HUES48 (cell line): ENCODE measurements at regions not wholly inside any gene's neighbourhood (a gene's known extent, or its start where the extent isn't known, plus 50 kb on each side); places are given as distances from the start of the nearest gene placed in this dataset.

ENCODE experiments used
- H3K27ac ChIP-seq: one replicate; pipeline ENCODE4 v1.7.0; 2013; ENCODE audit warnings: low read depth, low read length, inconsistent platforms
- H3K27me3 ChIP-seq: 2 replicates; pipeline ENCODE4 v1.6.1; 2013; ENCODE audit warnings: mild to moderate bottlenecking, low read length; ENCODE audit not compliant: control insufficient read depth, insufficient read depth
- H3K36me3 ChIP-seq: 2 replicates; pipeline ENCODE4 v1.6.1; 2013; ENCODE audit warnings: low read length; ENCODE audit not compliant: control insufficient read depth, insufficient read depth
- H3K4me1 ChIP-seq: 2 replicates; pipeline ENCODE4 v1.6.1; 2013; ENCODE audit warnings: mild to moderate bottlenecking, low read length; ENCODE audit not compliant: control insufficient read depth, insufficient read depth
- H3K4me3 ChIP-seq: 2 replicates; pipeline ENCODE4 v1.5.1; 2013; ENCODE audit warnings: mild to moderate bottlenecking, low read depth, low read length
- H3K9ac ChIP-seq: 2 replicates; pipeline ENCODE4 v1.6.1; 2013; ENCODE audit warnings: mild to moderate bottlenecking, low read depth, low read length, moderate library complexity
- H3K9me3 ChIP-seq: 2 replicates; pipeline ENCODE4 v1.6.1; 2013; ENCODE audit warnings: low read length; ENCODE audit not compliant: control insufficient read depth, insufficient read depth

GRCh38 chr3:188090620-188091309 is 63.2 kb upstream of the LPP start:
- H3K9ac ChIP-seq = no peak overlapping the region
- H3K36me3 ChIP-seq = no peaks in the 10 kb centered on the region
- no peak overlapping the region for H3K4me3 ChIP-seq
- no peak overlapping the region for H3K27ac ChIP-seq
- no peaks in the 10 kb centered on the region for H3K27me3 ChIP-seq
- H3K4me1 ChIP-seq = no peaks in the 10 kb centered on the region
- H3K9me3 ChIP-seq = no peaks in the 10 kb centered on the region

- H3K9ac ChIP-seq = no peak overlapping the region
- H3K9me3 ChIP-seq = no peaks in the 10 kb centered on the region
- H3K27me3 ChIP-seq = no peaks in the 10 kb centered on the region
- H3K27ac ChIP-seq = no peak overlapping the region
- no peak overlapping the region for H3K4me3 ChIP-seq
- H3K4me1 ChIP-seq = no peaks in the 10 kb centered on the region
- no peaks in the 10 kb centered on the region for H3K36me3 ChIP-seq
These were observed 62.2 kb upstream of the LPP start for GRCh38 chr3:188091746-188092145.

DNA sequence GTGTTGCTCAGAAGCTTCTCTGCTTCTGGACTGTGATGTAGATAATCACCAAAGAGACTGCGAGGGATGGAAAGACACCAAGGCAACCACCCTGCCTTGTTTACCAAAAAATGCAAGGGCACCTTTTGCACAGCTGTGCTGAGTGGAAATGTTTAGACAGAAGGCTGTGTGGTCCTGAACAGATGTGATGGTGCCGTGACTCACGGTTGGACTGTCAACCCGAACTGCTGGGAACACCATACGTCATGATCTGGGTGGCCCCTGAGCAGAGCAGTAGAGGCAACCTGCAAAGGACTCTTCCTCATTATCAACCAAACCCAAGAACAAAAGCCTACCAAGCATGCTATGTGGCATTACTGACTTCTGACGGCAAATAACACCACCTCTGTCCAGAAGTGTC is 61.3 kb upstream of the LPP start:
- H3K36me3 ChIP-seq = no peaks in the 10 kb centered on the region
- H3K4me3 ChIP-seq = no peak overlapping the region
- no peaks in the 10 kb centered on the region for H3K4me1 ChIP-seq
- no peak overlapping the region for H3K27ac ChIP-seq
- H3K9me3 ChIP-seq = no peaks in the 10 kb centered on the region
- H3K9ac ChIP-seq = no peak overlapping the region
- H3K27me3 ChIP-seq = no peaks in the 10 kb centered on the region

DNA sequence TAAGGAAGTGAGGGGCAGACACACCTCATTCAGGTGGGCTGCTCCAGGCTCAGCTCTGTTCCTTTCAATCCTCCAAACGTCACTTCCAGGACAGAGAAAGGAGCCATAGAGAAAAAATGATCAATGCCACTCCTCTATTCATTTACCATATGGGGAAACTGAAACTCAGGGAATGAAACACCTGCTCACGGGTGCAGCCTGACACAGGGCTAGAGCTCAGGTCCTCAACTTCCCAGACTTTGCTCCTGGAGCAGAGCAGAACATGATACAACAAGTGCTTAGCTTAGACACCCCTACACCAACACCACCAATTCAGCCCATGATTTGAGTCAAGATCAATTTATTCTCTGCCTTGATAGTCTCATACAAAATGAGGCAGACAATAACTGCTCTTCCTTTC is 58.5 kb upstream of the LPP start:
- no peaks in the 10 kb centered on the region for H3K9me3 ChIP-seq
- H3K4me1 ChIP-seq = no peaks in the 10 kb centered on the region
- H3K9ac ChIP-seq = no peak overlapping the region
- no peaks in the 10 kb centered on the region for H3K36me3 ChIP-seq
- H3K4me3 ChIP-seq = no peak overlapping the region
- no peak overlapping the region for H3K27ac ChIP-seq
- H3K27me3 ChIP-seq = no peaks in the 10 kb centered on the region

GRCh38 chr3:188097791-188098190 is 56.2 kb upstream of the LPP start:
- H3K27ac ChIP-seq = no peak overlapping the region
- no peaks in the 10 kb centered on the region for H3K9me3 ChIP-seq
- H3K9ac ChIP-seq = no peak overlapping the region
- H3K36me3 ChIP-seq = no peaks in the 10 kb centered on the region
- H3K27me3 ChIP-seq = no peaks in the 10 kb centered on the region
- no peaks in the 10 kb centered on the region for H3K4me1 ChIP-seq
- no peak overlapping the region for H3K4me3 ChIP-seq

DNA sequence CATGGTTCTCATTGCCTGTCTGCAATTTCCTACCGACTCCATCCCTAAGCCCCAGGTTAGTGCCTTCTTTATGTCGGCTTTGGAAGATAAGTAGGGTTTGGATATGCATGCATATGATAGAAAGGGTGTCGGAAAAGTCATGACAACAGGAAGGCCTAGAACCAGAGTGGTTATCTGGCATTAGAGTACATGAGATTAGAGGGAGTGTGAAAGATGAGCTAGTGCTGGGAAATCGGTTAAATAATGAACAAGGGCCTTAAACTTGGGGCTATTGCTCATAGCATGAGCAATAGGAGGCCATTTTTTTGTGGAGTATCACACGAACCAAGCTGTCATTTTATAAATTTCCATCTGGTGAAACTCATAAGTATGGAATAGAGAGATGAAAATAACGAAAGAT is 54.0 kb upstream of the LPP start:
- H3K27ac ChIP-seq = no peak overlapping the region
- H3K9me3 ChIP-seq = no peaks in the 10 kb centered on the region
- H3K4me1 ChIP-seq = no peaks in the 10 kb centered on the region
- no peak overlapping the region for H3K4me3 ChIP-seq
- no peak overlapping the region for H3K9ac ChIP-seq
- H3K36me3 ChIP-seq = no peaks in the 10 kb centered on the region
- H3K27me3 ChIP-seq = no peaks in the 10 kb centered on the region

GRCh38 chr3:188102861-188103547 is 51.0 kb upstream of the LPP start:
- no peak overlapping the region for H3K4me3 ChIP-seq
- no peaks in the 10 kb centered on the region for H3K36me3 ChIP-seq
- H3K27ac ChIP-seq = no peak overlapping the region
- no peaks in the 10 kb centered on the region for H3K27me3 ChIP-seq
- no peaks in the 10 kb centered on the region for H3K9me3 ChIP-seq
- H3K9ac ChIP-seq = no peak overlapping the region
- H3K4me1 ChIP-seq = peaks cover 12% of the 10 kb centered on the region

DNA sequence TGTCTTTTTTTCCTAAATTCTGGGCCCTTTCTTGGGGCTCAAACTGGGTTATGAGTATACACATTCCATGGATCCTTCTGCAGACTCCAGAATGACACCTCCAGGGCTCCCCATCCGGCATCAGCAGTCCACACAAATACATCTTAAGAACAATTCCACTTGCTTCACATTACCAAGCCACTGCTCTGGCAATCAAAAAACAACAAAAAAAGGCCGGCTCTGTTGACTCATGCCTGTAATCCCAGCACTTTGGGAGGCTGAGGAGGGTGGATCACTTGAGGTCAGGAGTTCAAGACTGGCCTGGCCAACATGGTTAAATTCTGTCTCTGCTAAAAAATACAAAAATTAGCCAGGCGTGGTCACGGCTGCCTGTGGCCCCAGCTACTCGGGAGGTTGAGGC is 49.9 kb upstream of the LPP start:
- no peaks in the 10 kb centered on the region for H3K9me3 ChIP-seq
- H3K4me3 ChIP-seq = no peak overlapping the region
- no peak overlapping the region for H3K27ac ChIP-seq
- no peak overlapping the region for H3K9ac ChIP-seq
- no peaks in the 10 kb centered on the region for H3K36me3 ChIP-seq
- H3K4me1 ChIP-seq = peaks cover 12% of the 10 kb centered on the region
- no peaks in the 10 kb centered on the region for H3K27me3 ChIP-seq
